ENCODE measurements at regions not wholly inside any gene's neighbourhood (a gene's known extent, or its start where the extent isn't known, plus 50 kb on each side); places are given as distances from the start of the nearest gene placed in this dataset.

GRCh38 chr12:14275111-14275510 is 90.4 kb upstream of the ATF7IP start:
- TF ChIP-seq, protein P1, sequence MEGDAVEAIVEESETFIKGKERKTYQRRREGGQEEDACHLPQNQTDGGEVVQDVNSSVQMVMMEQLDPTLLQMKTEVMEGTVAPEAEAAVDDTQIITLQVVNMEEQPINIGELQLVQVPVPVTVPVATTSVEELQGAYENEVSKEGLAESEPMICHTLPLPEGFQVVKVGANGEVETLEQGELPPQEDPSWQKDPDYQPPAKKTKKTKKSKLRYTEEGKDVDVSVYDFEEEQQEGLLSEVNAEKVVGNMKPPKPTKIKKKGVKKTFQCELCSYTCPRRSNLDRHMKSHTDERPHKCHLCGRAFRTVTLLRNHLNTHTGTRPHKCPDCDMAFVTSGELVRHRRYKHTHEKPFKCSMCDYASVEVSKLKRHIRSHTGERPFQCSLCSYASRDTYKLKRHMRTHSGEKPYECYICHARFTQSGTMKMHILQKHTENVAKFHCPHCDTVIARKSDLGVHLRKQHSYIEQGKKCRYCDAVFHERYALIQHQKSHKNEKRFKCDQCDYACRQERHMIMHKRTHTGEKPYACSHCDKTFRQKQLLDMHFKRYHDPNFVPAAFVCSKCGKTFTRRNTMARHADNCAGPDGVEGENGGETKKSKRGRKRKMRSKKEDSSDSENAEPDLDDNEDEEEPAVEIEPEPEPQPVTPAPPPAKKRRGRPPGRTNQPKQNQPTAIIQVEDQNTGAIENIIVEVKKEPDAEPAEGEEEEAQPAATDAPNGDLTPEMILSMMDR (IDR thresholded peaks at IDR 0.05), result no peak
- no peak for TF ChIP-seq POLR2A (IDR thresholded peaks at IDR 0.05)
- no peaks in the 10 kb centered on the region for H3K4me1 ChIP-seq (replicated peaks in 1 of 2)
- H3K9me3 ChIP-seq (replicated peaks in 1 of 3), result no peaks in the 10 kb centered on the region
- intact Hi-C loops (cut with DNase I), result no loop called here
- no peak overlapping the region for H3K4me3 ChIP-seq
- no peak overlapping the region for H3K27ac ChIP-seq
- WGBS, 4 donors, result 0 to 75% (median 47%) methylated on average over 1 of the region's 1 CpG
- H3K27me3 ChIP-seq, result no peaks in the 10 kb centered on the region
- no peak for DNase-seq
- H3K36me3 ChIP-seq (replicated peaks in 1 of 2), result no peaks in the 10 kb centered on the region

DNA sequence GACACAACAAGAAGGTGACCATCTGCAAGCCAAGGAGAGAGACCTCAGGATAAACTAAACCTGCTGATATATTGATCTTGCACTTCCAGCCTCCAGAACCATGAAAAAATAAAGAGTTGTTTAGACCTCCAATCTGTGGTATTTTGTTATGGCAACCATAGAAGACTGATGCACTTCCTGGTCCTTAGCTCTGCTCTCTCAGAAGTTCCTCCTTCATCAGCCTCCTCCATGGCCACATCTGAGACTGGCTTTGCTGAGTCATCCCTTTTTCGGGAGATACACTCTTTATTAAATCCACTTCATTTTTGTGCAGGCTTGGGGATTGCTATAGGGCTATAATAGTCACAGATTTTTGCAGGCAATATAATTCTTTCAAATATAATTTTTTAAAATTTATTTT is 89.6 kb upstream of the ATF7IP start:
- Histone ChIP-seq H3K9me3 (replicated peaks in 1 of 3) (no peaks in the 10 kb centered on the region), H3K36me3 (replicated peaks in 1 of 2) (no peaks in the 10 kb centered on the region), H3K4me3 (no peak overlapping the region), H3K4me1 (replicated peaks in 1 of 2) (no peaks in the 10 kb centered on the region), H3K27ac (no peak overlapping the region), H3K27me3 (no peaks in the 10 kb centered on the region)
- 56 to 82% (median 63%) methylated on average over 1 of the region's 1 CpG for WGBS, 4 donors
- intact Hi-C loops (cut with DNase I), result no loop called here
- DNase-seq, result no peak
- no peak for TF ChIP-seq POLR2A (IDR thresholded peaks at IDR 0.05)
- TF ChIP-seq, protein P1 (IDR thresholded peaks at IDR 0.05), result no peak

DNA sequence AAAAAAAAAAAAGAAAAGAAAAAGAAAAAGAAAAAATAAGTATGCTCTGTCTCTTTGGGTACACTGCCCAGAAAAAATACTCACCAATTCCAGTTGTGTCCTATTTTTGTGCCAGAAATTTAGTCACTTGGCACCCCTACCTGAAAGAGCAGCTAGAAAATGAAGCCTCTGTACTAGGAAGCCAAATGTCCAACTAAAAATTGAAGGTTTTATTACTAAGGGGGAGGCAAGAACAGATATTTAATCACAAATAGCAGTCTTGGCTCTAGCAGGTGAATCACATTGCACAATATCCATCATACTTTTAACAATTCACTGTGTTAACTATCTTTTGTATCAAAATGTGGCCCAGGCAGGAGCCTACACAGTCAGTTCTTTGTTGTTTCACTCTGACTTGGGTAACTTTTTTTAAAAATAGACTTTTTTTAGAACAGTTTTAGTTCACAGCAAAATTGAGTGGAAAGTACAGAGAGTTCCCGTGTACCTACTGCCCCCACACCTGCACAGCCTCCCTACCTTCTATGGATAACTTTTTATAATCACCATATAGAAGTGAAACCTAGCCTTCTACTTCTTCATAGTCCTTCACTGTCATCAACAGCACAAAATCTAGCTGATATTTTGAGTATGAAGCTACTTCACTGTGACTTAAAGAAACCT is 87.1 kb upstream of the ATF7IP start:
- no peaks in the 10 kb centered on the region for H3K36me3 ChIP-seq (replicated peaks in 1 of 2)
- WGBS, 4 donors, result 72 to 97% (median 81%) methylated on average over 1 of the region's 1 CpG
- TF ChIP-seq, protein P1 (IDR thresholded peaks at IDR 0.05), result no peak
- TF ChIP-seq POLR2A (IDR thresholded peaks at IDR 0.05), result no peak
- intact Hi-C loops (cut with DNase I), result no loop called here
- H3K4me3 ChIP-seq, result no peak overlapping the region
- H3K4me1 ChIP-seq (replicated peaks in 1 of 2), result no peaks in the 10 kb centered on the region
- no peaks in the 10 kb centered on the region for H3K27me3 ChIP-seq
- no peak overlapping the region for H3K27ac ChIP-seq
- no peak for DNase-seq
- H3K9me3 ChIP-seq (replicated peaks in 1 of 3), result no peaks in the 10 kb centered on the region

DNA sequence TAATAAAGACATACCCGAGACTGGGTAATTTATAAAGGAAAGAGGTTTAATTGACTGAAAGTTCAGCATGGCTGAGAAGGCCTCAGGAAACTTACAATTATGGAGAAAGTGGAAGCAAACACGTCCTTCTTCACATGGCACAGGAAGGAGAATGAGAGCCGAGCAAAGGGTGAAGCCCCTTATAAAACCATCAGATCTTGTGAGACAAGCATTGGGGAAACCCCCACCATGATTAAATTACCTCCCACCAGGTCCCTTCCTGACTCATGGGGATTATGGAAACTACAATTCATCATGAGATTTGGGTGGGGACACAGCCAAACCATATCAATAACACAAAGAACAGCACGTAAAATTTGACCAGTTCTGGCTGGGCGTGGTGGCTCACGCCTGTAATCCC is 85.6 kb upstream of the ATF7IP start:
- TF ChIP-seq, protein P1 (IDR thresholded peaks at IDR 0.05), result no peak
- no peak for TF ChIP-seq POLR2A (IDR thresholded peaks at IDR 0.05)
- H3K4me3 ChIP-seq, result no peak overlapping the region
- H3K9me3 ChIP-seq (replicated peaks in 1 of 3), result no peaks in the 10 kb centered on the region
- no peaks in the 10 kb centered on the region for H3K36me3 ChIP-seq (replicated peaks in 1 of 2)
- DNase-seq, result no peak
- no peaks in the 10 kb centered on the region for H3K4me1 ChIP-seq (replicated peaks in 1 of 2)
- no peak overlapping the region for H3K27ac ChIP-seq
- intact Hi-C loops (cut with DNase I), result no loop called here
- H3K27me3 ChIP-seq, result no peaks in the 10 kb centered on the region
- 75 to 84% (median 79%) methylated on average over 6 of the region's 6 CpGs for WGBS, 4 donors

Data from adrenal gland (tissue), 9 donors.